ENCODE measurements at regions not wholly inside any gene's neighbourhood (a gene's known extent, or its start where the extent isn't known, plus 50 kb on each side); places are given as distances from the start of the nearest gene placed in this dataset.
"Not testable (repeated sequence)": the region's sequence is repeated elsewhere in the genome, so short reads cannot be mapped to it uniquely, and the experiment has no call there.

- peaks cover 11% of the 10 kb centered on the region for H3K9me3 Mint-ChIP-seq
- H3K4me1 Mint-ChIP-seq, result no peaks in the 10 kb centered on the region
- no peak for DNase-seq
- no peak overlapping the region for H3K27ac Mint-ChIP-seq
- H3K36me3 Mint-ChIP-seq, result no peaks in the 10 kb centered on the region
- no peaks in the 10 kb centered on the region for H3K27me3 Mint-ChIP-seq
- H3K4me3 Mint-ChIP-seq, result no peak overlapping the region
Measured at GRCh38 chr7:53303781-53304180, 268.3 kb downstream of the POM121L12 start.

- no peak overlapping the region for H3K27ac Mint-ChIP-seq
- peaks cover 18% of the 10 kb centered on the region for H3K9me3 Mint-ChIP-seq
- DNase-seq, result no peak
- no peaks in the 10 kb centered on the region for H3K36me3 Mint-ChIP-seq
- no peak overlapping the region for H3K4me3 Mint-ChIP-seq
- H3K27me3 Mint-ChIP-seq, result no peaks in the 10 kb centered on the region
- H3K4me1 Mint-ChIP-seq, result no peaks in the 10 kb centered on the region
Measured at GRCh38 chr7:53306846-53307245, 271.4 kb downstream of the POM121L12 start.

- H3K36me3 Mint-ChIP-seq, result no peaks in the 10 kb centered on the region
- H3K27me3 Mint-ChIP-seq, result no peaks in the 10 kb centered on the region
- H3K4me3 Mint-ChIP-seq, result no peak overlapping the region
- H3K9me3 Mint-ChIP-seq, result peaks cover 17% of the 10 kb centered on the region
- no peaks in the 10 kb centered on the region for H3K4me1 Mint-ChIP-seq
- no peak for DNase-seq
- H3K27ac Mint-ChIP-seq, result no peak overlapping the region
Measured at GRCh38 chr7:53311205-53311604, 275.8 kb downstream of the POM121L12 start.

GRCh38 chr7:53315981-53316380 is 280.5 kb downstream of the POM121L12 start:
- DNase-seq, result no peak
- Mint-ChIP-seq H3K36me3 (no peaks in the 10 kb centered on the region), H3K9me3 (peaks cover 14% of the 10 kb centered on the region), H3K27ac (no peak overlapping the region), H3K4me3 (no peak overlapping the region), H3K4me1 (no peaks in the 10 kb centered on the region), H3K27me3 (no peaks in the 10 kb centered on the region)

GRCh38 chr7:53318566-53318965 is 283.1 kb downstream of the POM121L12 start:
- no peaks in the 10 kb centered on the region for H3K36me3 Mint-ChIP-seq

GRCh38 chr7:53325061-53325460 is 289.6 kb downstream of the POM121L12 start:
- no peak overlapping the region for H3K4me3 Mint-ChIP-seq
- H3K27ac Mint-ChIP-seq, result no peak overlapping the region
- H3K36me3 Mint-ChIP-seq, result no peaks in the 10 kb centered on the region
- no peaks in the 10 kb centered on the region for H3K4me1 Mint-ChIP-seq
- H3K27me3 Mint-ChIP-seq, result no peaks in the 10 kb centered on the region
- DNase-seq, result no peak
- peaks cover 16% of the 10 kb centered on the region for H3K9me3 Mint-ChIP-seq

More at GRCh38 chr7:53318566-53318965, 283.1 kb downstream of the POM121L12 start:
- Mint-ChIP-seq H3K4me1 (no peaks in the 10 kb centered on the region), H3K9me3 (peaks cover 14% of the 10 kb centered on the region), H3K27ac (no peak overlapping the region), H3K27me3 (no peaks in the 10 kb centered on the region), H3K4me3 (no peak overlapping the region)
- DNase-seq, result no peak

GRCh38 chr7:53326634-53327033 is 291.2 kb downstream of the POM121L12 start:
- DNase-seq, result no peak
- Mint-ChIP-seq H3K36me3 (no peaks in the 10 kb centered on the region), H3K4me3 (no peak overlapping the region), H3K27me3 (no peaks in the 10 kb centered on the region), H3K4me1 (no peaks in the 10 kb centered on the region), H3K27ac (no peak overlapping the region), H3K9me3 (peaks cover 17% of the 10 kb centered on the region)

- Mint-ChIP-seq H3K36me3 (no peaks in the 10 kb centered on the region), H3K27ac (no peak overlapping the region), H3K4me1 (no peaks in the 10 kb centered on the region), H3K9me3 (peaks cover 15% of the 10 kb centered on the region), H3K4me3 (no peak overlapping the region), H3K27me3 (no peaks in the 10 kb centered on the region)
- DNase-seq, result no peak
Measured at GRCh38 chr7:53336105-53336668, 300.8 kb downstream of the POM121L12 start.

- Mint-ChIP-seq H3K9me3 (peaks cover 22% of the 10 kb centered on the region), H3K4me1 (no peaks in the 10 kb centered on the region), H3K36me3 (no peaks in the 10 kb centered on the region), H3K4me3 (no peak overlapping the region), H3K27me3 (no peaks in the 10 kb centered on the region), H3K27ac (no peak overlapping the region)
- no peak for DNase-seq
Measured at GRCh38 chr7:53340220-53340619, 304.8 kb downstream of the POM121L12 start.

GRCh38 chr7:53350241-53350640 is 314.8 kb downstream of the POM121L12 start:
- DNase-seq, result peak; percentile 5
- no peaks in the 10 kb centered on the region for H3K4me1 Mint-ChIP-seq
- no peaks in the 10 kb centered on the region for H3K27me3 Mint-ChIP-seq
- H3K36me3 Mint-ChIP-seq, result no peaks in the 10 kb centered on the region
- H3K4me3 Mint-ChIP-seq, result no peak overlapping the region
- H3K27ac Mint-ChIP-seq, result no peak overlapping the region
- H3K9me3 Mint-ChIP-seq, result peaks cover 6% of the 10 kb centered on the region

- DNase-seq, result no peak
- Mint-ChIP-seq H3K9me3 (peaks cover 5% of the 10 kb centered on the region), H3K4me1 (no peaks in the 10 kb centered on the region), H3K36me3 (no peaks in the 10 kb centered on the region), H3K27me3 (no peaks in the 10 kb centered on the region), H3K4me3 (no peak overlapping the region), H3K27ac (no peak overlapping the region)
Measured at GRCh38 chr7:53351681-53352080, 316.2 kb downstream of the POM121L12 start.

GRCh38 chr7:53358269-53358668 is 322.8 kb downstream of the POM121L12 start:
- no peak overlapping the region for H3K27ac Mint-ChIP-seq
- H3K4me3 Mint-ChIP-seq, result no peak overlapping the region
- H3K27me3 Mint-ChIP-seq, result no peaks in the 10 kb centered on the region
- no peaks in the 10 kb centered on the region for H3K36me3 Mint-ChIP-seq
- no peaks in the 10 kb centered on the region for H3K4me1 Mint-ChIP-seq
- DNase-seq, result no peak
- peaks cover 4% of the 10 kb centered on the region for H3K9me3 Mint-ChIP-seq

GRCh38 chr7:53383131-53383530 is 347.7 kb downstream of the POM121L12 start:
- no peak for DNase-seq
- no peaks in the 10 kb centered on the region for H3K27me3 Mint-ChIP-seq
- H3K36me3 Mint-ChIP-seq, result no peaks in the 10 kb centered on the region
- H3K9me3 Mint-ChIP-seq, result peaks cover 7% of the 10 kb centered on the region
- no peaks in the 10 kb centered on the region for H3K4me1 Mint-ChIP-seq
- H3K4me3 Mint-ChIP-seq, result no peak overlapping the region
- H3K27ac Mint-ChIP-seq, result no peak overlapping the region

GRCh38 chr7:53385239-53385638 is 349.8 kb downstream of the POM121L12 start:
- peaks cover 11% of the 10 kb centered on the region for H3K9me3 Mint-ChIP-seq
- H3K4me3 Mint-ChIP-seq, H3K27ac Mint-ChIP-seq, H3K36me3 Mint-ChIP-seq, H3K4me1 Mint-ChIP-seq, DNase-seq, H3K27me3 Mint-ChIP-seq: not testable (repeated sequence)

- Mint-ChIP-seq H3K4me1 (no peaks in the 10 kb centered on the region), H3K36me3 (no peaks in the 10 kb centered on the region), H3K4me3 (no peak overlapping the region), H3K27ac (no peak overlapping the region), H3K27me3 (no peaks in the 10 kb centered on the region), H3K9me3 (peaks cover 14% of the 10 kb centered on the region)
- DNase-seq, result no peak
Measured at GRCh38 chr7:53387515-53387914, 352.1 kb downstream of the POM121L12 start.

- Mint-ChIP-seq H3K36me3 (no peaks in the 10 kb centered on the region), H3K27ac (no peak overlapping the region), H3K4me1 (no peaks in the 10 kb centered on the region), H3K9me3 (peaks cover 5% of the 10 kb centered on the region), H3K27me3 (no peaks in the 10 kb centered on the region), H3K4me3 (no peak overlapping the region)
- DNase-seq, result no peak
Measured at GRCh38 chr7:53397911-53398310, 362.5 kb downstream of the POM121L12 start.
